A549 (cell line): ENCODE measurements at regions not wholly inside any gene's neighbourhood (a gene's known extent, or its start where the extent isn't known, plus 50 kb on each side); places are given as distances from the start of the nearest gene placed in this dataset.

ENCODE experiments used
- RCOR1 ChIP-seq: fragments of 150-350 bp; IDR thresholded peaks from 2 replicates; pipeline ENCODE4 v1.6.1; 2014; ENCODE audit warnings: antibody characterized with exemption, low read length, low read depth
- ZNF302 ChIP-seq: fragments of 250-450 bp; sonication (Bioruptor Pico); IDR thresholded peaks from 2 replicates; pipeline ENCODE4 v1.9.0; 2021; ENCODE audit warnings: inconsistent platforms, mild to moderate bottlenecking, moderate library complexity
- TF ChIP-seq, protein P1 (sequence below): fragments of >200 bp; sonication (Bioruptor Twin); formaldehyde crosslinking; IDR thresholded peaks from 3 replicates; pipeline ENCODE4 v1.5.1; 2016

GRCh38 chr13:50676602-50677001 is 166.9 kb downstream of the DLEU7 start:
- TF ChIP-seq, protein P1, sequence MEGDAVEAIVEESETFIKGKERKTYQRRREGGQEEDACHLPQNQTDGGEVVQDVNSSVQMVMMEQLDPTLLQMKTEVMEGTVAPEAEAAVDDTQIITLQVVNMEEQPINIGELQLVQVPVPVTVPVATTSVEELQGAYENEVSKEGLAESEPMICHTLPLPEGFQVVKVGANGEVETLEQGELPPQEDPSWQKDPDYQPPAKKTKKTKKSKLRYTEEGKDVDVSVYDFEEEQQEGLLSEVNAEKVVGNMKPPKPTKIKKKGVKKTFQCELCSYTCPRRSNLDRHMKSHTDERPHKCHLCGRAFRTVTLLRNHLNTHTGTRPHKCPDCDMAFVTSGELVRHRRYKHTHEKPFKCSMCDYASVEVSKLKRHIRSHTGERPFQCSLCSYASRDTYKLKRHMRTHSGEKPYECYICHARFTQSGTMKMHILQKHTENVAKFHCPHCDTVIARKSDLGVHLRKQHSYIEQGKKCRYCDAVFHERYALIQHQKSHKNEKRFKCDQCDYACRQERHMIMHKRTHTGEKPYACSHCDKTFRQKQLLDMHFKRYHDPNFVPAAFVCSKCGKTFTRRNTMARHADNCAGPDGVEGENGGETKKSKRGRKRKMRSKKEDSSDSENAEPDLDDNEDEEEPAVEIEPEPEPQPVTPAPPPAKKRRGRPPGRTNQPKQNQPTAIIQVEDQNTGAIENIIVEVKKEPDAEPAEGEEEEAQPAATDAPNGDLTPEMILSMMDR = no peak
- TF ChIP-seq RCOR1 (no peak), ZNF302 (no peak)
